RWPE2 (cell line): ENCODE measurements at regions not wholly inside any gene's neighbourhood (a gene's known extent, or its start where the extent isn't known, plus 50 kb on each side); places are given as distances from the start of the nearest gene placed in this dataset.

Experiments
- ATAC-seq: fragments of 200-7000 bp; cut with Tn5 transposase; 3 replicates; pipeline ENCODE4 v1.9.1; 2021; ENCODE audit warnings: low read depth
- DNase-seq: peaks from one replicate; pipeline ENCODE4 v3.0.0-alpha.2; 2020; ENCODE audit warnings: low spot score
- H3K27ac ChIP-seq: fragments of 450-650 bp; 2 replicates; pipeline ENCODE4 v1.5.1; 2017; ENCODE audit warnings: mild to moderate bottlenecking; ENCODE audit not compliant: poor library complexity, severe bottlenecking
- H3K27me3 ChIP-seq: fragments of 250-450 bp; sonication (Bioruptor Pico); 2 replicates; pipeline ENCODE4 v1.5.1; 2021; ENCODE audit warnings: mild to moderate bottlenecking, moderate library complexity; ENCODE audit not compliant: insufficient read depth, poor library complexity, severe bottlenecking
- H3K36me3 ChIP-seq: fragments of 250-450 bp; sonication (Bioruptor Pico); 2 replicates; pipeline ENCODE4 v1.5.1; 2020; ENCODE audit warnings: low read depth, mild to moderate bottlenecking, moderate library complexity
- H3K4me1 ChIP-seq: fragments of 250-450 bp; sonication (Bioruptor Pico); 2 replicates; pipeline ENCODE4 v1.5.1; 2021; ENCODE audit warnings: mild to moderate bottlenecking, moderate library complexity; ENCODE audit not compliant: insufficient read depth, poor library complexity, severe bottlenecking
- H3K4me3 ChIP-seq: fragments of 250-450 bp; sonication (Bioruptor Pico); 2 replicates; pipeline ENCODE4 v1.5.1; 2021; ENCODE audit warnings: mild to moderate bottlenecking, moderate library complexity; ENCODE audit not compliant: severe bottlenecking
- H3K9me3 ChIP-seq: fragments of 250-450 bp; sonication (Bioruptor Pico); 2 replicates; pipeline ENCODE4 v1.5.1; 2021; ENCODE audit warnings: mild to moderate bottlenecking, moderate library complexity; ENCODE audit not compliant: severe bottlenecking
- TF ChIP-seq, protein P1 (sequence below): fragments of 450-650 bp; IDR thresholded peaks from one replicate; pipeline ENCODE4 v1.5.1; 2017; ENCODE audit warnings: mild to moderate bottlenecking, moderate library complexity; ENCODE audit not compliant: poor library complexity, severe bottlenecking

DNA sequence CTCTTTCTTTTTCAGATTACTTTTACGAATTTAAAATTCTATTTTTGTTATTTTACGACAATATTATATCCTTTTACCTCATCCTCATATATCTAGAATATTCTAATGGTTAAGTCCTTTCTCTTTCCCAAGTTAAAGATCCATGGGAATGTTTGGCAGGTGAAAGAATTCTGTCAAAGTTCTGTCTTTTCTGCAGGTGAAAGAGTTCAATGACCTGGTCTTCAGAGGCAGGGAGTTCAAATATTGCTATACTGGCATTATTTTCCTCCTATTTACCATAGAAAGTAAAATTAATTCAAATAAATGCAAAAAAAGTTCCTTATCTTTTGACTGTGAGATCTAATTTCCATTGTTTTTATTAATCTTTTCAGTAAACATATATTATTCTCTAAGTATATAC, 194.3 kb downstream of the ARL4A start:
- TF ChIP-seq, protein P1, sequence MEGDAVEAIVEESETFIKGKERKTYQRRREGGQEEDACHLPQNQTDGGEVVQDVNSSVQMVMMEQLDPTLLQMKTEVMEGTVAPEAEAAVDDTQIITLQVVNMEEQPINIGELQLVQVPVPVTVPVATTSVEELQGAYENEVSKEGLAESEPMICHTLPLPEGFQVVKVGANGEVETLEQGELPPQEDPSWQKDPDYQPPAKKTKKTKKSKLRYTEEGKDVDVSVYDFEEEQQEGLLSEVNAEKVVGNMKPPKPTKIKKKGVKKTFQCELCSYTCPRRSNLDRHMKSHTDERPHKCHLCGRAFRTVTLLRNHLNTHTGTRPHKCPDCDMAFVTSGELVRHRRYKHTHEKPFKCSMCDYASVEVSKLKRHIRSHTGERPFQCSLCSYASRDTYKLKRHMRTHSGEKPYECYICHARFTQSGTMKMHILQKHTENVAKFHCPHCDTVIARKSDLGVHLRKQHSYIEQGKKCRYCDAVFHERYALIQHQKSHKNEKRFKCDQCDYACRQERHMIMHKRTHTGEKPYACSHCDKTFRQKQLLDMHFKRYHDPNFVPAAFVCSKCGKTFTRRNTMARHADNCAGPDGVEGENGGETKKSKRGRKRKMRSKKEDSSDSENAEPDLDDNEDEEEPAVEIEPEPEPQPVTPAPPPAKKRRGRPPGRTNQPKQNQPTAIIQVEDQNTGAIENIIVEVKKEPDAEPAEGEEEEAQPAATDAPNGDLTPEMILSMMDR: no peak
- no peaks in the 10 kb centered on the region for H3K9me3 ChIP-seq
- ATAC-seq (no peak), DNase-seq (no peak)
- H3K4me1 ChIP-seq: no peaks in the 10 kb centered on the region
- no peaks in the 10 kb centered on the region for H3K36me3 ChIP-seq
- no peaks in the 10 kb centered on the region for H3K27me3 ChIP-seq
- no peak overlapping the region for H3K4me3 ChIP-seq
- no peak overlapping the region for H3K27ac ChIP-seq

DNA sequence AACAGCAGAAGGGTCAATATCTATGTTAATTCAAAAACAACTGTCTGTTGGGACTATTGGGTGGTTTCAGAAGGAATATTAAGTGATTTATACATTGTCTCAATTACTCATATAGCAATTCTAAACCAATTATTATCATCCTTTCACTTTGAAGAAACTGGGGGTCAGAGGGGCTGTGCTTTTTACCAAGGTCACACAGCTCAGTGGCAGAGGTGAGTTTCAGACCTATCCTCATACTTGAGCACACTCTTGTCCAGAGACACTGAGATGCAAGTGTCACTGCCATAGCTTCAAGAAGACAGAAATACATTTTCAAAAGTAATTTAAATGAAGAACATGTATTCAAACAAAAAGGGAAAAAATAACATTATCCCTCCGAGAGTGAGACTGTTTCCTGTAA, 195.3 kb downstream of the ARL4A start:
- TF ChIP-seq, protein P1: no peak
- no peak for DNase-seq
- Histone ChIP-seq H3K4me1 (no peaks in the 10 kb centered on the region), H3K36me3 (no peaks in the 10 kb centered on the region), H3K9me3 (no peaks in the 10 kb centered on the region), H3K27ac (no peak overlapping the region), H3K4me3 (no peak overlapping the region), H3K27me3 (no peaks in the 10 kb centered on the region)
- no peak for ATAC-seq

DNA sequence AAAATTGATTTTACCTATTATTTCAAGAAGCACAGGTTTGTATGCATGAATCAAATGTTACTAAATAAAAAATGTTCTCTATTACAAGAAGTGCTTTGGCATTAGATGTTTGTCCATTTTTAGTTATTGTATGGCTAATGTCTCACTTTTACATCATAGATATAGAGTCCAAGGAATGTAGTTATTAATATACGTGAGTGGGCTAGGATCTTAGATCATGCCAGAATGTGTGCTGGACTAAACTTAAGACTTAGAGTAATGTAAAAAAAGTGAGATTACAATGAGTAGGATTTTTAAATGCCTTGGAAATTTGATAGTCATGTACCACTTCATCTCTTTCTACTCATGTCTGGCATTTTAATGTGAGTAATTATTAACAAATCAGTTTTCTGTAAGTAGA, 196.6 kb downstream of the ARL4A start:
- no peak for ATAC-seq
- no peaks in the 10 kb centered on the region for H3K36me3 ChIP-seq
- DNase-seq: no peak
- H3K4me3 ChIP-seq: no peak overlapping the region
- H3K9me3 ChIP-seq: no peaks in the 10 kb centered on the region
- no peaks in the 10 kb centered on the region for H3K27me3 ChIP-seq
- TF ChIP-seq, protein P1: no peak
- no peaks in the 10 kb centered on the region for H3K4me1 ChIP-seq
- H3K27ac ChIP-seq: no peak overlapping the region

DNA sequence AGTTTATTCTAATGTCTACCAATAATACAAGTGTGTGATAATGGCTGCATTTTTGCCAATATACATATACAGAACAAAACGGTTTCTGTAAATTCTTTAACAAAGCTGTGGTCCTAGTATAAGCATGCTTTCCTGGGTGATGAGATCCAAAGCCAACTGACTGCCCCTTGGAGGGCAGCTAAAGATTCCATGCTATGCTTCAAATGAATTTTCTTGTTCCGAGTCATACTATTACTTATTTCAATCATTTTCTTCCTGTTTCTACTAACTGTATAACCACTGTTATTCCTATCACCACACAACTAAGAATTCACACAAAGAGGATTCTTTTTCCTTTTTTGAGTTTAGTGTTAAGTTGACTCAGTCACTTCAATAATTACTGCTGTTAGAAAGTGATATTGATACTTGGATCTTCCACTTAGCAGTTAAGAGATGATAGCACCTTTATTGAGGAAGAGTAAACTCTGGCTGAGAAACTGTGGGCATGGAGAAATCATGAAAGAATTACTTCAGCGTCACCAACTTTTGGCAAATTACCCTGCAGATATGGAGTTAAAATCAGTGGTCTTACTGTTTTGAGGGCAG, 197.5 kb downstream of the ARL4A start:
- Histone ChIP-seq H3K36me3 (no peaks in the 10 kb centered on the region), H3K4me1 (no peaks in the 10 kb centered on the region), H3K4me3 (no peak overlapping the region), H3K27ac (no peak overlapping the region), H3K9me3 (no peaks in the 10 kb centered on the region), H3K27me3 (no peaks in the 10 kb centered on the region)
- TF ChIP-seq, protein P1: no peak
- ATAC-seq (no peak), DNase-seq (no peak)

- ATAC-seq (no peak), DNase-seq (no peak)
- Histone ChIP-seq H3K27me3 (no peaks in the 10 kb centered on the region), H3K27ac (no peak overlapping the region), H3K9me3 (no peaks in the 10 kb centered on the region), H3K36me3 (no peaks in the 10 kb centered on the region), H3K4me3 (no peak overlapping the region), H3K4me1 (no peaks in the 10 kb centered on the region)
- TF ChIP-seq, protein P1: no peak
Observed at GRCh38 chr7:12888717-12889116, 201.3 kb downstream of the ARL4A start.
